ENCODE measurements at regions not wholly inside any gene's neighbourhood (a gene's known extent, or its start where the extent isn't known, plus 50 kb on each side); places are given as distances from the start of the nearest gene placed in this dataset.

DNA sequence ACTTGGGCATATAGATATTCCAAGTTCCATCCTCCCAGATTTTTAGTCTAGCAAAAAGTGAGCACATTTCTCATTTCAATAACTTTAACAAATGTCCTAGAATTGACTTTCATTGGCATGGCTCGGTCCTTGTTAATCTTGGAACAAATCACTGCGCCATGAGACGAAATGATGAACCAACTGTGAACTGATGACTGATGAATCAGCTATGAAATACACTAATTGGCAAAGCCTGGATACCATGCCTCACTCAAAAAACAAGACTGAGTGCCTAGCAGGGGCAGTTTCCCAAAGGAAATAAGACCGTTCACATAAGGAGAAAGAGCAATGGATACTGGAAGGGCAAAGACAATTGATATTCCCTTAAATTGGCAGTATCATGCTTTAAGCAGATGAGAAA lies 248.6 kb upstream of the VEGFC start:
- intact Hi-C loops (cut with micrococcal nuclease) (loop anchor here (10.0 kb wide), 1 partner anchor 407 kb away; no protein-coding TSS in a partner anchor), dilution Hi-C loops (cut with MboI; ENCODE audit: extremely low pct_ligation_motif_present, low sequenced_read_pairs) (no loop called here)
- ChIA-PET CTCF (no interaction called here), POLR2A (no interaction called here)
- H3K79me2 ChIP-seq (ENCODE audit: control insufficient read depth, insufficient read depth, low read length) = no peaks in the 10 kb centered on the region
- no peak for FAIRE-seq
- H3K4me3 ChIP-seq (replicated peaks in 1 of 3; ENCODE audit: insufficient read depth in 1 of 3, low read depth in 1 of 3, low read length in 3 of 3) = no peak overlapping the region
- H3K4me1 ChIP-seq (ENCODE audit: control insufficient read depth, extremely low read depth, insufficient read depth, low read length) = no peaks in the 10 kb centered on the region
- DNase-seq (ENCODE audit: low read depth, low spot score) = no peak
- H3K9me1 ChIP-seq (replicated peaks; ENCODE audit: control insufficient read depth, extremely low read depth, insufficient read depth, low read length) = no peaks in the 10 kb centered on the region
- H3K27ac ChIP-seq (ENCODE audit: insufficient read depth, low read depth, low read length) = no peak overlapping the region
- no peaks in the 10 kb centered on the region for H3K27me3 ChIP-seq (ENCODE audit: control insufficient read depth in 2 of 2, insufficient read depth in 2 of 2, low read length in 2 of 2)
- H3K36me3 ChIP-seq (ENCODE audit: control insufficient read depth in 2 of 2, extremely low read depth in 1 of 2, insufficient read depth in 2 of 2, low read length in 2 of 2) = no peaks in the 10 kb centered on the region
- no peak overlapping the region for H2AFZ ChIP-seq (ENCODE audit: low read depth, low read length)
- no peak overlapping the region for H3K4me2 ChIP-seq (ENCODE audit: insufficient read depth, low read length)
- no TSS peak for BruUV-seq (replicated peaks)
- TF ChIP-seq, protein P1, sequence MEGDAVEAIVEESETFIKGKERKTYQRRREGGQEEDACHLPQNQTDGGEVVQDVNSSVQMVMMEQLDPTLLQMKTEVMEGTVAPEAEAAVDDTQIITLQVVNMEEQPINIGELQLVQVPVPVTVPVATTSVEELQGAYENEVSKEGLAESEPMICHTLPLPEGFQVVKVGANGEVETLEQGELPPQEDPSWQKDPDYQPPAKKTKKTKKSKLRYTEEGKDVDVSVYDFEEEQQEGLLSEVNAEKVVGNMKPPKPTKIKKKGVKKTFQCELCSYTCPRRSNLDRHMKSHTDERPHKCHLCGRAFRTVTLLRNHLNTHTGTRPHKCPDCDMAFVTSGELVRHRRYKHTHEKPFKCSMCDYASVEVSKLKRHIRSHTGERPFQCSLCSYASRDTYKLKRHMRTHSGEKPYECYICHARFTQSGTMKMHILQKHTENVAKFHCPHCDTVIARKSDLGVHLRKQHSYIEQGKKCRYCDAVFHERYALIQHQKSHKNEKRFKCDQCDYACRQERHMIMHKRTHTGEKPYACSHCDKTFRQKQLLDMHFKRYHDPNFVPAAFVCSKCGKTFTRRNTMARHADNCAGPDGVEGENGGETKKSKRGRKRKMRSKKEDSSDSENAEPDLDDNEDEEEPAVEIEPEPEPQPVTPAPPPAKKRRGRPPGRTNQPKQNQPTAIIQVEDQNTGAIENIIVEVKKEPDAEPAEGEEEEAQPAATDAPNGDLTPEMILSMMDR (IDR thresholded peaks at IDR 0.05; ENCODE audit: extremely low read depth in 1 of 2, insufficient read depth in 1 of 2, low read depth in 1 of 2, low read length in 2 of 2) = no peak
- TF ChIP-seq JUN (IDR thresholded peaks at IDR 0.05; ENCODE audit: borderline replicate concordance, insufficient read depth, insufficient read length, low read depth) = no peak
- TF ChIP-seq FOS (IDR thresholded peaks at IDR 0.05; ENCODE audit: borderline replicate concordance, insufficient read depth, low read length) = no peak
- no peak for TF ChIP-seq POLR2A (IDR thresholded peaks at IDR 0.05; ENCODE audit: low read depth, low read length)
- TF ChIP-seq MAX (IDR thresholded peaks at IDR 0.05; ENCODE audit: insufficient read depth, insufficient read length) = no peak
- TF ChIP-seq GATA2 (IDR thresholded peaks at IDR 0.05; ENCODE audit: insufficient read depth, insufficient read length, low read depth, low read length) = no peak
- no peak for TF ChIP-seq EZH2 (IDR thresholded peaks at IDR 0.05; ENCODE audit: borderline replicate concordance, low read depth, low read length, severe bottlenecking)
- no peak for TF ChIP-seq POLR2AphosphoS5 (IDR thresholded peaks at IDR 0.05; ENCODE audit: insufficient read depth, low read depth, low read length)
- no peak for TF ChIP-seq MYC (IDR thresholded peaks at IDR 0.05; ENCODE audit: low read depth, low read length)
- no peaks in the 10 kb centered on the region for H3K9me3 ChIP-seq (replicated peaks; ENCODE audit: control insufficient read depth, insufficient read depth, low read length)
- H3K9ac ChIP-seq (replicated peaks; ENCODE audit: extremely low read depth, insufficient read depth, low read length) = no peak overlapping the region
- no peaks in the 10 kb centered on the region for H4K20me1 ChIP-seq (replicated peaks; ENCODE audit: control insufficient read depth, extremely low read depth, insufficient read depth, low read length)
